OCI-LY3 (cell line): ENCODE measurements at regions not wholly inside any gene's neighbourhood (a gene's known extent, or its start where the extent isn't known, plus 50 kb on each side); places are given as distances from the start of the nearest gene placed in this dataset.

Experiments
- EZH2phosphoT487 ChIP-seq: fragments of 200-600 bp; shearing (Covaris generic); IDR thresholded peaks from 2 replicates; pipeline ENCODE4 v1.6.1; 2018; ENCODE audit warnings: antibody characterized with exemption, mixed run types, low read depth
- TF ChIP-seq, protein P1 (sequence below): fragments of 200-600, 300-600 bp; sonication (generic); IDR thresholded peaks from 2 replicates; pipeline ENCODE4 v1.5.1; 2014; ENCODE audit warnings: antibody characterized with exemption, low read length, low read depth

DNA sequence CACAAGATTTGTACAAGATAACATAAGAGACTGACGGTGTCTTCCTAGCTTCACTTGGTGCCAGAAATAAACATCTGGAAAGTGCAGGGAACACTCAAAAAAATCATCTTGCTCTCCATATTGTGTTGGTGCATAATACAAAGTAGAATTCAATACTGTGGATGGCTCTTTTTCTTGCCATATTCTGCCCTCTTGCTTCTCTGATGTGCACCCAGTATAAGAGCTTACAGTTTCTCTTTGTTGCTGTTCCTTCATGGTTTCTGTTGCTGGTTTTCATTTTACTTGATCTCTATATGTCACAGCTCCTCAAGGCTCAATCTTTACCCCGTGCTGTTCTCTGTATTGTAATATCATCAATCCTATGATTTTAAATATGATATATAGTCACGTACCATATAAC lies 528.5 kb upstream of the ZP4 start:
- TF ChIP-seq, protein P1, sequence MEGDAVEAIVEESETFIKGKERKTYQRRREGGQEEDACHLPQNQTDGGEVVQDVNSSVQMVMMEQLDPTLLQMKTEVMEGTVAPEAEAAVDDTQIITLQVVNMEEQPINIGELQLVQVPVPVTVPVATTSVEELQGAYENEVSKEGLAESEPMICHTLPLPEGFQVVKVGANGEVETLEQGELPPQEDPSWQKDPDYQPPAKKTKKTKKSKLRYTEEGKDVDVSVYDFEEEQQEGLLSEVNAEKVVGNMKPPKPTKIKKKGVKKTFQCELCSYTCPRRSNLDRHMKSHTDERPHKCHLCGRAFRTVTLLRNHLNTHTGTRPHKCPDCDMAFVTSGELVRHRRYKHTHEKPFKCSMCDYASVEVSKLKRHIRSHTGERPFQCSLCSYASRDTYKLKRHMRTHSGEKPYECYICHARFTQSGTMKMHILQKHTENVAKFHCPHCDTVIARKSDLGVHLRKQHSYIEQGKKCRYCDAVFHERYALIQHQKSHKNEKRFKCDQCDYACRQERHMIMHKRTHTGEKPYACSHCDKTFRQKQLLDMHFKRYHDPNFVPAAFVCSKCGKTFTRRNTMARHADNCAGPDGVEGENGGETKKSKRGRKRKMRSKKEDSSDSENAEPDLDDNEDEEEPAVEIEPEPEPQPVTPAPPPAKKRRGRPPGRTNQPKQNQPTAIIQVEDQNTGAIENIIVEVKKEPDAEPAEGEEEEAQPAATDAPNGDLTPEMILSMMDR: no peak
- no peak for TF ChIP-seq EZH2phosphoT487
